ENCODE measurements at regions not wholly inside any gene's neighbourhood (a gene's known extent, or its start where the extent isn't known, plus 50 kb on each side); places are given as distances from the start of the nearest gene placed in this dataset.

DNA sequence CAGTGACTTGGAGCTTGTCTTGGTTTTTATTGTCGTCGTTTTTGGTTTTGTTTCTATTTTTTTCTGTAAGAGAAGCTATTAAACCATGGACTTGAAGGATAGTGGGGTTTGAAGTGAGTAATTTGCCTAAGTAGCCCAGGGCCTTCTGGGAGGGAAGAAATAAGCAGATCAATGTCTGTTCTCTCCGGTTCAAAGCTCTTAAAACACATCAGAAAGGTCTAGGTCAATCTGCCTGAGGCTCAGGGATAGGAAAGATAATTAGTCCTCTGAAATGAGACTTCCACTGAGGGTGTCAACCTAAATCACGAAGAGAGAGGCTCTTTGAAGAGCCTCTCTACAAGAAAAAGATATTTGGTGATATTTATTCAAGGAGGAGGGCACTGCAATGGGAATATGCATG is 178.0 kb downstream of the MATN1 start (continued):
- no peak for TF ChIP-seq ZKSCAN5 (CRISPR knock-in tag; IDR thresholded peaks at IDR 0.05)
- TF ChIP-seq GABPA (IDR thresholded peaks at IDR 0.05; ENCODE audit: low read depth, low read length): no peak
- no peak for TF ChIP-seq GABPA (CRISPR knock-in tag; IDR thresholded peaks at IDR 0.05; ENCODE audit: low read depth)
- TF ChIP-seq PHF8 (CRISPR knock-in tag; IDR thresholded peaks at IDR 0.05): no peak
- TF ChIP-seq ZSCAN9 (CRISPR knock-in tag; IDR thresholded peaks at IDR 0.05; ENCODE audit: borderline replicate concordance): no peak

DNA sequence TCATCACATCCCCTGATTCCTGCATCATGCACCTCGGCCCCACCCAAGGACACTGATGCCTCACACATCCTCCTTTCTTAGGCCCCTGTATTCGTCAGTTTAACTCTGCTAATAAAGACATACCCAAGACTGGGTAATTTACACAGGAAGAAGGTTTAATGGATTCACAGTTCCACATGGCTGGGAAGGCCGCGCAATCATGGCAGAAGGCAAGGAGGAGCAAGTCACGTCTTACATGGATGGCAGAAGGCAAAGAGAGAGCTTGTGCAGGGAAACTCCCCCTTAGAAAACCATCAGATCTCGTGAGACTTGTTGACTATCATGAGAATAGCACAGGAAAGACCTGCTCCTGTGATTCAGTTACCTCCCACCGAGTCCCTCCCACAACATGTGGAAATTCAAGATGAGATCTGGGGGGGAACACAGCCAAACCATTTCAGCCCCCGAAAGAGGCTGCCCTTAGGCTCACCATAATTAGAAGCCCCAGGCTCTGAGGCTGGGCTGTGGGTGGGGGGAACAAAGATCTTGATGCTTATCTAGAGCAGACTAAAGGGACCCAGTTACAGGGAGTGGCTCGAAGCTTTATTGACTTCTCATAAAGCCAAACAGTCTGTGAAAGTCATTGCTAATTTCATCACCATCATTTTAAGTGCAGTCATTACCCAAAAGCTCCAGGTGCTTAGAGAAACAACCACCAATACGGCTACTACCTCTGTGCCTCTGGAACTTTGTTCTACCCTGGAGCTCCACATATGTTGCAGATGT is 181.5 kb downstream of the MATN1 start:
- Histone ChIP-seq H3K36me3 (replicated peaks in 1 of 2; ENCODE audit: control insufficient read depth in 1 of 2, insufficient read depth in 2 of 2, low read length in 2 of 2) (no peaks in the 10 kb centered on the region), H3K9ac (ENCODE audit: insufficient read depth, low read depth, low read length) (no peak overlapping the region), H3K27me3 (ENCODE audit: control insufficient read depth in 1 of 2, insufficient read depth in 2 of 2, low read length in 2 of 2) (no peaks in the 10 kb centered on the region), H3K4me1 (ENCODE audit: insufficient read depth, low read length) (no peaks in the 10 kb centered on the region), H3K27ac (ENCODE audit: extremely low read length, insufficient read depth, low read length) (no peak overlapping the region), H2AFZ (ENCODE audit: low read length) (no peak overlapping the region), H3K4me3 (replicated peaks in 1 of 3; ENCODE audit: insufficient read depth in 1 of 3, low read depth in 2 of 3, low read length in 3 of 3) (no peak overlapping the region), H4K20me1 (ENCODE audit: insufficient read depth, low read length) (no peaks in the 10 kb centered on the region), H3K4me2 (ENCODE audit: low read depth, low read length) (no peak overlapping the region), H3K9me3 (ENCODE audit: low read length) (no peaks in the 10 kb centered on the region), H3K79me2 (ENCODE audit: insufficient read depth, low read length) (no peaks in the 10 kb centered on the region)
- DNase-seq (ENCODE audit: low spot score) (no peak), FAIRE-seq (no peak), ATAC-seq (no peak)
- in situ Hi-C loops (cut with HindIII; ENCODE audit: extremely low pct_ligation_motif_present, low pct_unique_long_range_greater_than_20kb): no loop called here
- ChIA-PET POLR2A (no interaction called here), CTCF (ENCODE audit: low intra/inter-chr PET ratio, low total read pairs) (no interaction called here)
- no TSS peak for BruUV-seq (replicated peaks)
- WGBS (ENCODE audit: low lambda C conversion rate): 40% methylated on average over 8 of the region's 10 CpGs
- intact Hi-C loops (cut with micrococcal nuclease; ENCODE audit: unreplicated experiment): no loop called here
- TF ChIP-seq ZNF883 (CRISPR knock-in tag; IDR thresholded peaks at IDR 0.05; ENCODE audit: not compliant biosample characterization) (no peak), ZNF431 (CRISPR knock-in tag; IDR thresholded peaks at IDR 0.05; ENCODE audit: borderline replicate concordance, low read depth) (0 out of 2 replicates have a peak, but pooled peaks have one; percentile 32), CAMTA2 (CRISPR knock-in tag; IDR thresholded peaks at IDR 0.05; ENCODE audit: borderline replicate concordance) (no peak), ZNF557 (CRISPR knock-in tag; IDR thresholded peaks at IDR 0.05) (no peak)
- TF ChIP-seq, protein P1, sequence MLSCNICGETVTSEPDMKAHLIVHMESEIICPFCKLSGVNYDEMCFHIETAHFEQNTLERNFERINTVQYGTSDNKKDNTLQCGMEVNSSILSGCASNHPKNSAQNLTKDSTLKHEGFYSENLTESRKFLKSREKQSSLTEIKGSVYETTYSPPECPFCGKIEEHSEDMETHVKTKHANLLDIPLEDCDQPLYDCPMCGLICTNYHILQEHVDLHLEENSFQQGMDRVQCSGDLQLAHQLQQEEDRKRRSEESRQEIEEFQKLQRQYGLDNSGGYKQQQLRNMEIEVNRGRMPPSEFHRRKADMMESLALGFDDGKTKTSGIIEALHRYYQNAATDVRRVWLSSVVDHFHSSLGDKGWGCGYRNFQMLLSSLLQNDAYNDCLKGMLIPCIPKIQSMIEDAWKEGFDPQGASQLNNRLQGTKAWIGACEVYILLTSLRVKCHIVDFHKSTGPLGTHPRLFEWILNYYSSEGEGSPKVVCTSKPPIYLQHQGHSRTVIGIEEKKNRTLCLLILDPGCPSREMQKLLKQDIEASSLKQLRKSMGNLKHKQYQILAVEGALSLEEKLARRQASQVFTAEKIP (CRISPR knock-in tag; IDR thresholded peaks at IDR 0.05; ENCODE audit: borderline replicate concordance): no peak
